Hypothalamus (tissue), 51 donors: ENCODE measurements at regions not wholly inside any gene's neighbourhood (a gene's known extent, or its start where the extent isn't known, plus 50 kb on each side); places are given as distances from the start of the nearest gene placed in this dataset.
"Not testable (repeated sequence)": the region's sequence is repeated elsewhere in the genome, so short reads cannot be mapped to it uniquely, and the experiment has no call there.

Experiments used
- DNase-seq, 51 donors: peaks; one replicate each; lab custom pipeline; 2025; lab: John Stamatoyannopoulos, UW

GRCh38 chr16:47815655-47816054, 340.1 kb downstream of the ABCC12 start:
- no peak for DNase-seq

DNA sequence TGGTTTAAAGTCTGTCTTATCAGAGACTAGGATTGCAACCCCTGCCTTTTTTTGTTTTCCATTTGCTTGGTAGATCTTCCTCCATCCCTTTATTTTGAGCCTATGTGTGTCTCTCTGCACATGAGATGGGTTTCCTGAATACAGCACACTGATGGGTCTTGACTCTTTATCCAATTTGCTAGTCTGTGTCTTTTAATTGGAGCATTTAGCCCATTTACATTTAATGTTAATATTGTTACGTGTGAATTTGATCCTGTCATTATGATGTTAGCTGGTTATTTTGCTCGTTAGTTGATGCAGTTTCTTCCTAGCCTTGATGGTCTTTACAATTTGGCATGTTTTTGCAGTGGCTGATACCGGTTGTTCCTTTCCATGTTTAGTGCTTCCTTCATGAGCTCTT, 344.0 kb downstream of the ABCC12 start:
- not testable (repeated sequence) for DNase-seq

- DNase-seq, result no peak
Observed at GRCh38 chr16:47806309-47806847, 345.2 kb downstream of the PHKB start.

- DNase-seq, result no peak
Observed at GRCh38 chr16:47787696-47788095, 326.6 kb downstream of the PHKB start.

DNA sequence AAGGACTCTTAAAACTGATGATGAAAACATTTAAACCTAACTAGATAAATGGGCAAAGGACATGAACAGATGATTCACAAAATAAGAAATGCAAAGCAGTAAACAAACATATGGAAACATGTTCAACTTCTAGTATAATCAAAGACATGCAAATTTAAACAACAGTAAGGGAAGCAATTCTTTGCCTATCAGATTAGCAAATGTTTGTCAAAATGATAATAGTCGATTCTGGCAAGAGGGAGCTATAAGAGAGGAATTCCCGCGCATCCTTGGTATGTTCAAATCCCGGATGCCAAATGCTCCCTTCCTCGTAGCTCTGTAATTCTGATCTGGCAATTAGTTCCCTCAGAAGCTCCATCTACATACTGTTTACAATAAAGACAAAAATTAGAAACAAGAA, 320.5 kb downstream of the PHKB start:
- DNase-seq, result no peak

GRCh38 chr16:47780213-47780875, 319.2 kb downstream of the PHKB start:
- peak in 1 of 51 donors; percentile 24 for DNase-seq

- peak in 3 of 51 donors; percentile 1 to 67 (median 38) for DNase-seq
Observed at GRCh38 chr16:47779201-47780016, 318.3 kb downstream of the PHKB start.

DNA sequence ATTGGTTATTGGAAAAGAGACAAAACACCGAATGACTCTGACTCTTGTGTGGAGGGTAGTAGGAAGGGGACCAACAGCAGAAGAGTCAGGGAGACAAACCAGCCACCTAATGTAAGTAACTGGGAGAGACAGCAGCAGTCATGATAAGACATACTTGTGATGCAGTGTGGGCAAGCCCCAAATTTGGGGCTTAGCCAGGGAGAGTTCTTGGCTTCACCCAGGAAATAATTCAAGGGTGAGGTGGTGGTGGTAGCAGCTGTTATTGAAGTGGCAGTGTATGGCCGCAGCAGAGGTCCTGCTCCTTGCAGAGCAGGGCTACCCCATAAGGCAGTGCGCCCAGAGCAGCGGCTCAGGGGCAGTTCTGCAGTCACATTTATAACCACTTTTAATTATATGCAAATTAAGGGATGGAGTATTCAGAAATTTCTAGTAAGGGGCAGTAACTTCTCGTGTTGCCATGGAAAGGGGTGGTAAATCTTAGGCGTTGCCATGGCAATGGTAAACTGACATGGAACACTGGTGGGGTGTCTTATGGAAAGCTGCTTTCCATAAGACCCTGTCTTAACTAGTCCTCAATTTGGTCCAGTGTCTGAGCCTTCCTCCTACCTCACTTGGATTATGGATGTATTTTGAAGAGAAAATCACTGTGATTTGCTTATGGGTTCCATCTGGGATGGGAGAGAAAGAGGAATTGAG, 317.1 kb downstream of the PHKB start:
- no peak for DNase-seq

- no peak for DNase-seq
Observed at GRCh38 chr16:47777220-47777619, 316.1 kb downstream of the PHKB start.

DNA sequence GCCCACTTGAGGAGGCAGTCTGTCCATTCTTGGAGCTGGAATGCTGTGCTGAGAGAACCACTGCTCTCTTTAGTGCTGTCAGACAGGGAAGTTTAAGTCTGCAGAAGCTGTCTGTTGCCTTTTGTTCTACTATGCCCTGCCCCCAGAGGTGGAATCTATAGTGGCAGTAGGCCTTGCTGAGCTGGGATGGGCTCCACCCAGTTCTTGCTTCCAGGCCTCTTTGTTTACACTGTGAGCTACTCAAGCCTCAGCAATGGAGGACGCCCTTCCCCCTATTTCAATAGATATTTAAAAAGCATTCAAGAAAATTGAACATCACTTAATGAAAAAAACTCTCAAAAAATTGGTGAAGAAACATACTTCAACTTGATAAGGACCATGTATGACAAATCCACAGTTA, 313.5 kb downstream of the PHKB start:
- DNase-seq, result no peak

- DNase-seq, result no peak
Observed at GRCh38 chr16:47753659-47754058, 292.5 kb downstream of the PHKB start.
